ENCODE measurements at regions not wholly inside any gene's neighbourhood (a gene's known extent, or its start where the extent isn't known, plus 50 kb on each side); places are given as distances from the start of the nearest gene placed in this dataset.

DNA sequence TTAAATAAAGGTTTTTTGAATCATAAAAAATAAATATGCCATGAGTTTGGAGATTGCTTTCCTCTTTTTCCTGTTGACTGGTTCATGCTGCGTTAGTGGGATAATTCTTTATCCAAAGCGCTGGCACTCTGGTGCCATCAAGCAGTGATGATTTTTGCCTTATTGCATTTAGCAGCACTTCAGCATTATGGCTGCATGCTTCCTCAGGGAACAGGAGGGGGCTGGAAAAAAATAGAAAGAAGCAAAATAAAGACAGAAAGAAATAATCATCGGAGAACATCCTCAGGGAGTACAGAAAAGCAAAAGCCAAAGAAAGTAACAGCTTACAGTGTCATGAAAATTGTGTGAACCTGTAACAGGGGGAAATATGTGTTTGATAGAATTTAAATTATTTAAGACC is 1408.2 kb upstream of the PIK3C3 start:
- Histone ChIP-seq H3F3A (replicated peaks; ENCODE audit: low read depth) (no peaks in the 10 kb centered on the region), H3K79me2 (replicated peaks; ENCODE audit: insufficient read depth) (no peaks in the 10 kb centered on the region), H2AFZ (no peak overlapping the region), H3K36me3 (ENCODE audit: insufficient read depth) (no peaks in the 10 kb centered on the region), H3K9me2 (ENCODE audit: insufficient read depth) (no peaks in the 10 kb centered on the region; the same call in 1 of the 2 replicates), H3K27ac (ENCODE audit: low read depth) (no peak overlapping the region), H4K20me1 (replicated peaks; ENCODE audit: insufficient read depth) (no peaks in the 10 kb centered on the region), H3K27me3 (ENCODE audit: insufficient read depth) (no peaks in the 10 kb centered on the region), H3K4me1 (ENCODE audit: insufficient read depth) (no peaks in the 10 kb centered on the region), H3K4me2 (no peak overlapping the region), H3K4me3 (no peak overlapping the region)
- ATAC-seq (no peak), DNase-seq (ENCODE audit: low spot score) (no peak)
- H3K27me3 Mint-ChIP-seq (ENCODE audit: insufficient read depth, low read depth, poor library complexity), result no peaks in the 10 kb centered on the region
- H3K4me1 Mint-ChIP-seq, result no peaks in the 10 kb centered on the region
- no peak overlapping the region for H3K4me3 Mint-ChIP-seq
- no peak overlapping the region for H3K27ac Mint-ChIP-seq
- H3K9me3 Mint-ChIP-seq, result no peaks in the 10 kb centered on the region
- TF ChIP-seq CREB1 (CRISPR knock-in tag; IDR thresholded peaks at IDR 0.05; ENCODE audit: low read depth) (no peak), JUNB (IDR thresholded peaks at IDR 0.05; ENCODE audit: unreplicated experiment) (no peak), ZNF331 (CRISPR knock-in tag; IDR thresholded peaks at IDR 0.05; ENCODE audit: low read depth) (no peak), ZNF114 (CRISPR knock-in tag; IDR thresholded peaks at IDR 0.05) (no peak)
- TF ChIP-seq, protein P1, sequence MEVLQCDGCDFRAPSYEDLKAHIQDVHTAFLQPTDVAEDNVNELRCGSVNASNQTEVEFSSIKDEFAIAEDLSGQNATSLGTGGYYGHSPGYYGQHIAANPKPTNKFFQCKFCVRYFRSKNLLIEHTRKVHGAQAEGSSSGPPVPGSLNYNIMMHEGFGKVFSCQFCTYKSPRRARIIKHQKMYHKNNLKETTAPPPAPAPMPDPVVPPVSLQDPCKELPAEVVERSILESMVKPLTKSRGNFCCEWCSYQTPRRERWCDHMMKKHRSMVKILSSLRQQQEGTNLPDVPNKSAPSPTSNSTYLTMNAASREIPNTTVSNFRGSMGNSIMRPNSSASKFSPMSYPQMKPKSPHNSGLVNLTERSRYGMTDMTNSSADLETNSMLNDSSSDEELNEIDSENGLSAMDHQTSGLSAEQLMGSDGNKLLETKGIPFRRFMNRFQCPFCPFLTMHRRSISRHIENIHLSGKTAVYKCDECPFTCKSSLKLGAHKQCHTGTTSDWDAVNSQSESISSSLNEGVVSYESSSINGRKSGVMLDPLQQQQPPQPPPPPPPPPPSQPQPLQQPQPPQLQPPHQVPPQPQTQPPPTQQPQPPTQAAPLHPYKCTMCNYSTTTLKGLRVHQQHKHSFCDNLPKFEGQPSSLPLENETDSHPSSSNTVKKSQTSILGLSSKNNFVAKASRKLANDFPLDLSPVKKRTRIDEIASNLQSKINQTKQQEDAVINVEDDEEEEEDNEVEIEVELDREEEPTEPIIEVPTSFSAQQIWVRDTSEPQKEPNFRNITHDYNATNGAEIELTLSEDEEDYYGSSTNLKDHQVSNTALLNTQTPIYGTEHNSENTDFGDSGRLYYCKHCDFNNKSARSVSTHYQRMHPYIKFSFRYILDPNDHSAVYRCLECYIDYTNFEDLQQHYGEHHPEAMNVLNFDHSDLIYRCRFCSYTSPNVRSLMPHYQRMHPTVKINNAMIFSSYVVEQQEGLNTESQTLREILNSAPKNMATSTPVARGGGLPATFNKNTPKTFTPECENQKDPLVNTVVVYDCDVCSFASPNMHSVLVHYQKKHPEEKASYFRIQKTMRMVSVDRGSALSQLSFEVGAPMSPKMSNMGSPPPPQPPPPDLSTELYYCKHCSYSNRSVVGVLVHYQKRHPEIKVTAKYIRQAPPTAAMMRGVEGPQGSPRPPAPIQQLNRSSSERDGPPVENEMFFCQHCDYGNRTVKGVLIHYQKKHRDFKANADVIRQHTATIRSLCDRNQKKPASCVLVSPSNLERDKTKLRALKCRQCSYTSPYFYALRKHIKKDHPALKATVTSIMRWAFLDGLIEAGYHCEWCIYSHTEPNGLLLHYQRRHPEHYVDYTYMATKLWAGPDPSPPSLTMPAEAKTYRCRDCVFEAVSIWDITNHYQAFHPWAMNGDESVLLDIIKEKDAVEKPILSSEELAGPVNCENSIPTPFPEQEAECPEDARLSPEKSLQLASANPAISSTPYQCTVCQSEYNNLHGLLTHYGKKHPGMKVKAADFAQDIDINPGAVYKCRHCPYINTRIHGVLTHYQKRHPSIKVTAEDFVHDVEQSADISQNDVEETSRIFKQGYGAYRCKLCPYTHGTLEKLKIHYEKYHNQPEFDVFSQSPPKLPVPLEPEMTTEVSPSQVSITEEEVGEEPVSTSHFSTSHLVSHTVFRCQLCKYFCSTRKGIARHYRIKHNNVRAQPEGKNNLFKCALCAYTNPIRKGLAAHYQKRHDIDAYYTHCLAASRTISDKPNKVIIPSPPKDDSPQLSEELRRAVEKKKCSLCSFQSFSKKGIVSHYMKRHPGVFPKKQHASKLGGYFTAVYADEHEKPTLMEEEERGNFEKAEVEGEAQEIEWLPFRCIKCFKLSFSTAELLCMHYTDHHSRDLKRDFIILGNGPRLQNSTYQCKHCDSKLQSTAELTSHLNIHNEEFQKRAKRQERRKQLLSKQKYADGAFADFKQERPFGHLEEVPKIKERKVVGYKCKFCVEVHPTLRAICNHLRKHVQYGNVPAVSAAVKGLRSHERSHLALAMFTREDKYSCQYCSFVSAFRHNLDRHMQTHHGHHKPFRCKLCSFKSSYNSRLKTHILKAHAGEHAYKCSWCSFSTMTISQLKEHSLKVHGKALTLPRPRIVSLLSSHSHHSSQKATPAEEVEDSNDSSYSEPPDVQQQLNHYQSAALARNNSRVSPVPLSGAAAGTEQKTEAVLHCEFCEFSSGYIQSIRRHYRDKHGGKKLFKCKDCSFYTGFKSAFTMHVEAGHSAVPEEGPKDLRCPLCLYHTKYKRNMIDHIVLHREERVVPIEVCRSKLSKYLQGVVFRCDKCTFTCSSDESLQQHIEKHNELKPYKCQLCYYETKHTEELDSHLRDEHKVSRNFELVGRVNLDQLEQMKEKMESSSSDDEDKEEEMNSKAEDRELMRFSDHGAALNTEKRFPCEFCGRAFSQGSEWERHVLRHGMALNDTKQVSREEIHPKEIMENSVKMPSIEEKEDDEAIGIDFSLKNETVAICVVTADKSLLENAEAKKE (CRISPR knock-in tag; IDR thresholded peaks at IDR 0.05), result no peak
- TF ChIP-seq, protein P2, sequence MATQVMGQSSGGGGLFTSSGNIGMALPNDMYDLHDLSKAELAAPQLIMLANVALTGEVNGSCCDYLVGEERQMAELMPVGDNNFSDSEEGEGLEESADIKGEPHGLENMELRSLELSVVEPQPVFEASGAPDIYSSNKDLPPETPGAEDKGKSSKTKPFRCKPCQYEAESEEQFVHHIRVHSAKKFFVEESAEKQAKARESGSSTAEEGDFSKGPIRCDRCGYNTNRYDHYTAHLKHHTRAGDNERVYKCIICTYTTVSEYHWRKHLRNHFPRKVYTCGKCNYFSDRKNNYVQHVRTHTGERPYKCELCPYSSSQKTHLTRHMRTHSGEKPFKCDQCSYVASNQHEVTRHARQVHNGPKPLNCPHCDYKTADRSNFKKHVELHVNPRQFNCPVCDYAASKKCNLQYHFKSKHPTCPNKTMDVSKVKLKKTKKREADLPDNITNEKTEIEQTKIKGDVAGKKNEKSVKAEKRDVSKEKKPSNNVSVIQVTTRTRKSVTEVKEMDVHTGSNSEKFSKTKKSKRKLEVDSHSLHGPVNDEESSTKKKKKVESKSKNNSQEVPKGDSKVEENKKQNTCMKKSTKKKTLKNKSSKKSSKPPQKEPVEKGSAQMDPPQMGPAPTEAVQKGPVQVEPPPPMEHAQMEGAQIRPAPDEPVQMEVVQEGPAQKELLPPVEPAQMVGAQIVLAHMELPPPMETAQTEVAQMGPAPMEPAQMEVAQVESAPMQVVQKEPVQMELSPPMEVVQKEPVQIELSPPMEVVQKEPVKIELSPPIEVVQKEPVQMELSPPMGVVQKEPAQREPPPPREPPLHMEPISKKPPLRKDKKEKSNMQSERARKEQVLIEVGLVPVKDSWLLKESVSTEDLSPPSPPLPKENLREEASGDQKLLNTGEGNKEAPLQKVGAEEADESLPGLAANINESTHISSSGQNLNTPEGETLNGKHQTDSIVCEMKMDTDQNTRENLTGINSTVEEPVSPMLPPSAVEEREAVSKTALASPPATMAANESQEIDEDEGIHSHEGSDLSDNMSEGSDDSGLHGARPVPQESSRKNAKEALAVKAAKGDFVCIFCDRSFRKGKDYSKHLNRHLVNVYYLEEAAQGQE (IDR thresholded peaks at IDR 0.05; ENCODE audit: unreplicated experiment), result no peak
- no peaks in the 10 kb centered on the region for H3K36me3 Mint-ChIP-seq (ENCODE audit: low read depth)

All from GM23338 (cell line).